GM13976 (cell line): ENCODE measurements at regions not wholly inside any gene's neighbourhood (a gene's known extent, or its start where the extent isn't known, plus 50 kb on each side); places are given as distances from the start of the nearest gene placed in this dataset.
"Not testable (repeated sequence)": the region's sequence is repeated elsewhere in the genome, so short reads cannot be mapped to it uniquely, and the experiment has no call there.

ENCODE experiments used
- DNase-seq: peaks from one replicate; pipeline ENCODE4 v3.0.0; 2012; ENCODE audit warnings: low spot score
- in situ Hi-C: fragments of 300-500 bp; cut with MboI; formaldehyde crosslinking; loops from one replicate; pipeline ENCODE4 v1.12.0; 2022; ENCODE audit warnings: low sequenced_read_pairs, mixed read lengths, inconsistent platforms; ENCODE audit not compliant: unreplicated experiment
- TF ChIP-seq, protein P1 (sequence below): IDR thresholded peaks from 2 replicates; pipeline ENCODE4 v1.5.1; 2012; ENCODE audit warnings: borderline replicate concordance, mild to moderate bottlenecking; ENCODE audit not compliant: insufficient read depth; ENCODE audit errors: extremely low read depth, missing control alignments, control extremely low read depth

- no peak for DNase-seq
- TF ChIP-seq, protein P1, sequence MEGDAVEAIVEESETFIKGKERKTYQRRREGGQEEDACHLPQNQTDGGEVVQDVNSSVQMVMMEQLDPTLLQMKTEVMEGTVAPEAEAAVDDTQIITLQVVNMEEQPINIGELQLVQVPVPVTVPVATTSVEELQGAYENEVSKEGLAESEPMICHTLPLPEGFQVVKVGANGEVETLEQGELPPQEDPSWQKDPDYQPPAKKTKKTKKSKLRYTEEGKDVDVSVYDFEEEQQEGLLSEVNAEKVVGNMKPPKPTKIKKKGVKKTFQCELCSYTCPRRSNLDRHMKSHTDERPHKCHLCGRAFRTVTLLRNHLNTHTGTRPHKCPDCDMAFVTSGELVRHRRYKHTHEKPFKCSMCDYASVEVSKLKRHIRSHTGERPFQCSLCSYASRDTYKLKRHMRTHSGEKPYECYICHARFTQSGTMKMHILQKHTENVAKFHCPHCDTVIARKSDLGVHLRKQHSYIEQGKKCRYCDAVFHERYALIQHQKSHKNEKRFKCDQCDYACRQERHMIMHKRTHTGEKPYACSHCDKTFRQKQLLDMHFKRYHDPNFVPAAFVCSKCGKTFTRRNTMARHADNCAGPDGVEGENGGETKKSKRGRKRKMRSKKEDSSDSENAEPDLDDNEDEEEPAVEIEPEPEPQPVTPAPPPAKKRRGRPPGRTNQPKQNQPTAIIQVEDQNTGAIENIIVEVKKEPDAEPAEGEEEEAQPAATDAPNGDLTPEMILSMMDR: no peak
These were observed 159.1 kb upstream of the TOP1 start for GRCh38 chr20:40869218-40870147.

DNA sequence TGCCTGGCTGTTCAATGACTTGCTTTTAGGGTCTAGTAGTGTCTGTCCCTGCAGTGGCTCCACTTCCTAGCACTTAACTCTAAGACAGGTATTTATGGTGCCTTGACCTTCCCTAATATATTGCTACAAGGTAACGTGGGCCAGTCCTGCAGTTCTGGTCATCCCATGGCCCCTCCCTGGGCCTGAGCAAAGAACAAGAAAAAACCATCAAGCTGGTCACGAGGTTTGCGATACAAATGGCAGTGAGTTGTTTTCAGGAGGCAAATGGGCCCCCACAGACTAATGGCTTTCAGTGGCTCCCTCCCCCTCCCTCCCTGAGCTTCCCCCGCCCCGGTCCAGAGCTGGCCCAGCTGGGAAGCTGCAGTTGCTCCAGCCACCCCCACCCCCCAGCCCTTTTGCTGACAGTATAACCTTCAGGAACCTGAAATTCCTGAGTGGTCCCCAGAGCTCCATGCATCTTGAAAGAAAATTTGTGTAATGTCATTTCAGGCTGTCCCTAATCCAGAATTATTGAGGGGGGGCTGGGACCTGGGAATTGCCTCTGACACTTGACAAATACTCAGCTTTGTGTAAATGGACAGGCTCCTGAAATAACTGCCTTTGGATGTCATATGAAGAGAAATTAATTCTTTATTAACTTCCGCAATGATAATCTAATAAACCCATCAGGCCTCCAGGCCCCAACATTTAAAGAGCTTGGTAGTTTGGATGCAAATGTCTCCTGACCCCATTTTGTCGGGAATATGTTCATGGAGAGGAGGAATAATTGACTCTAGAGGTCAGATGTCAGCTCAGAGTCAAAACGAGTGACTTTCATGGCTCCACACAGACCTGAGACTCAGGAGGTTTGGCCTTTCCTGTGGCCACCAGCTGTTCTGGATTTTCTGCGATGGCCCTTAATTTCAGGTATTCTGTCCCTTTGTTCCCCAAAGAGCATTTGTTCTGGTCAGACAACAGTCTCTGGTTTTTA, 153.2 kb upstream of the TOP1 start:
- no peak for DNase-seq
- TF ChIP-seq, protein P1: no peak
- in situ Hi-C loops: no loop called here

More at GRCh38 chr20:40869218-40870147, 159.1 kb upstream of the TOP1 start:
- in situ Hi-C loops: no loop called here

- DNase-seq, in situ Hi-C loops: not testable (repeated sequence)
These were observed 150.5 kb upstream of the TOP1 start for GRCh38 chr20:40878099-40878498.

DNA sequence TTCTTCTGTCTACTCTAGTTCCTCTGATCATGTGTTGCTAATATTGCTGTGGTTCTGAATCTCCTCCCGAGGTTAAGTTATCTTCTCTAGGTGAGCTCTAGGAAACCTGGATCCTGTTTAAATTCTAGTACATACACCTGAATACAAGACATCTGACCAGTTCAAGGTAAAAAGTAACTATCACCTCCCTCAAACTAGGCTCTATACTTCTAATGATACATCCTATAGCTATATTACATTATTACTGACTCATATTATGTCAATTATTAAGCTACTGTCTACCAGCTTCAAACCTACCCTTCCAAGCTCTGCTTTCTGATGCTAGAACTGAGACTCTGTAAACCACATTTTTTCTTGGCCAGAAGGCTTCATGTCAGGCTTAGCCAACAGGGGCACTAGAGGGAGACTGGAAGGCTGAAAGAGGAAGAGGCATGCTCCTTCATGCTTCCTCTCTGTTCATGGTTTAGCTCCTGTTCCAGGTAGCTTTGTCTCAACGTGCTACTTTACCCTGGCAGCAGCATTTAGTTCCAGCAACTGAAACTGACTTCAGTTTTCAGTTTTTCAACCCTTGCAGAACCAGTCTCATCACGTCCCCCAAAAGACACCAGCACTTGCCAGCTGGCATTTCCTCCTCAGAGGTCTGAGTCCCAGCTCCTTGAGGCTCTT, 148.4 kb upstream of the TOP1 start:
- in situ Hi-C loops: no loop called here
- TF ChIP-seq, protein P1: no peak
- no peak for DNase-seq

DNA sequence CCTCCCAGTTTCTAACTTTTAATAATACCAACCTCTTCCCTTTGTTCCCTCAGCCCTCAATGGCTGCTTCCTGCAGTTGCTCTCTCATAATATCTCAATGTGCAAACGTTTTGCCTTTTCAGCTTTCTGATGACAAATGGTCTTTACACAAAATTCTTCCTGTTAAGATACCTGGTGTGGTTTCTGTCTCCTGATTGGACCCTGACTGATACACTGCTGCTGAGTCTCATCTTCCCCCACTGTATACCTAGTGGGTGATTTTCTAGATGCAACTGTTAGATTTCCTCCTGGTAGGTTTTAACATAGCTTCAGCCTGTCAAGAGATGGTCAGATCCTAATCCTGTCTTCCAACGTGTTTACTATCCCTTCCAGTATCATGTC, 147.9 kb upstream of the TOP1 start:
- TF ChIP-seq, protein P1: no peak
- in situ Hi-C loops: no loop called here
- no peak for DNase-seq

DNA sequence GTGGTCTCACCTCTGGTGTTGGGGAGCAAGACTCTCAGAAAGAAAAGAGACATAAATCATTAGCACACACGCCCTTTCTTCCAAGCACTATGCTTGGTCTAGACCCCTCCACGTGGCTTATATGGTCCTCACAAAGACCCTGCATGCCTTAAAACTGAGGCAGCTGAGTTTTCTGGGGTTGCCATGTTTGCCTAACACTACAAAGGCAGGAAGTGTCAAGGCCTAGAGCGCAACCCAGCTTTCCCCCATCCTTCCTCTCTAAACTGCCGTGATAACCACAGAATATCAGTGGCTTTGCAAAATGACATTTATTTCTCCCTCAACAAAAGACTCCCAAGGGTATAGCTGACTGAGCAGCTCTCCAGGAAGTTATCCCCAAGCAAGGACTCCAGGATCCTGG, 146.5 kb upstream of the TOP1 start:
- TF ChIP-seq, protein P1: no peak
- DNase-seq: no peak
- in situ Hi-C loops: no loop called here
